Small intestine (tissue), 7 donors: ENCODE measurements at regions not wholly inside any gene's neighbourhood (a gene's known extent, or its start where the extent isn't known, plus 50 kb on each side); places are given as distances from the start of the nearest gene placed in this dataset.

Source experiments
- DNase-seq, 2 donors: peaks; one replicate each; pipeline versions ENCODE4 v3.0.0 to v3.0.0-alpha.2; 2013
- FAIRE-seq: peaks from 2 replicates; lab custom pipeline; 2012; peaks lifted over from hg19 to GRCh38; lab: Jason Lieb, UNC
- H3K27ac ChIP-seq, 3 donors: one replicate each; pipeline ENCODE4 v1.5.1; 2013; ENCODE audit warnings: low read length in 2 of 3, mild to moderate bottlenecking in 2 of 3, control low read depth in 1 of 3, inconsistent platforms in 1 of 3, low read depth in 1 of 3, moderate library complexity in 1 of 3
- H3K27me3 ChIP-seq, 3 donors: one replicate each; pipeline ENCODE4 v1.6.1; 2013; ENCODE audit warnings: low read length in 3 of 3, inconsistent platforms in 1 of 3; ENCODE audit not compliant: control insufficient read depth in 3 of 3, insufficient read depth in 3 of 3
- H3K36me3 ChIP-seq, 3 donors: one replicate each; pipeline ENCODE4 v1.6.1; 2013; ENCODE audit warnings: low read length in 3 of 3, inconsistent platforms in 1 of 3, low read depth in 1 of 3, mild to moderate bottlenecking in 1 of 3, moderate library complexity in 1 of 3; ENCODE audit not compliant: control insufficient read depth in 3 of 3, insufficient read depth in 2 of 3
- H3K4me1 ChIP-seq, 3 donors: one replicate each; pipeline ENCODE4 v1.6.1; 2013; ENCODE audit warnings: low read length in 2 of 3, inconsistent platforms in 1 of 3, low read depth in 1 of 3, mild to moderate bottlenecking in 1 of 3, moderate library complexity in 1 of 3; ENCODE audit not compliant: control insufficient read depth in 3 of 3, insufficient read depth in 2 of 3
- H3K4me3 ChIP-seq, 3 donors: one replicate each; pipeline ENCODE4 v1.5.1; 2013; ENCODE audit warnings: low read length in 3 of 3, control low read depth in 1 of 3, inconsistent platforms in 1 of 3, low read depth in 1 of 3, mild to moderate bottlenecking in 1 of 3, moderate library complexity in 1 of 3
- H3K9me3 ChIP-seq, 2 donors: one replicate each; pipeline ENCODE4 v1.6.1; 2013; ENCODE audit warnings: low read depth in 1 of 2, low read length in 1 of 2; ENCODE audit not compliant: control insufficient read depth in 2 of 2, insufficient read depth in 1 of 2
- WGBS, 3 donors: extraction: QIAGEN DNeasy Blood & Tissue Kit; methylation state at CpG; one replicate each; pipeline ENCODE4 v1.1.7; 2013; 5-methylcytosine and 5-hydroxymethylcytosine counted together
- donor health status: healthy with polysubstance abuse.
- donor health status: control.
- donor health status: control.
- donor health status: Bipolar disorder and iron deficiency.
- donor health status: healthy.

DNA sequence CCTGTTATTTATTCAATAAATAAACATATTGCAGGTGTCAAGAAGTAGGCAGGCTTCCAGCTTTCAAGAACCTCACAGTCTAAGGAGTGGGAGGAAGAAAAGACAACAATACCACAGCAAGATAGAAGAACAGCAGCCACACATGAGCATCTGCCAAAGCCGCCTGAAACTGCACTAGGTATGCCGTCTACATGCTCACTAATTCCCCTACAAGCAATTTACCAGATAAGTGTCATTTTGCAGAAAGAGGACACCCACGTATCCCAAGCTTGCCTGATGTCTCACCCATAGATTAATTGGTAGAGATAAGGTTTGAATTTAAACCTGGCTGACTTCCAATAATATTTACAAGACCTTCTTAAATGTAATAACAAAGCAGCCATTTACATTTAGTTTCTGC is 439.4 kb upstream of the CPEB2 start:
- Histone ChIP-seq H3K4me3 (no peak overlapping the region), H3K27ac (no peak overlapping the region), H3K4me1 (no peaks in the 10 kb centered on the region), H3K9me3 (no peaks in the 10 kb centered on the region), H3K27me3 (no peaks in the 10 kb centered on the region), H3K36me3 (no peaks in the 10 kb centered on the region)
- 52 to 65% (median 57%) methylated on average over 3 of the region's 3 CpGs for WGBS, 3 donors
- DNase-seq = no peak
- no peak for FAIRE-seq

DNA sequence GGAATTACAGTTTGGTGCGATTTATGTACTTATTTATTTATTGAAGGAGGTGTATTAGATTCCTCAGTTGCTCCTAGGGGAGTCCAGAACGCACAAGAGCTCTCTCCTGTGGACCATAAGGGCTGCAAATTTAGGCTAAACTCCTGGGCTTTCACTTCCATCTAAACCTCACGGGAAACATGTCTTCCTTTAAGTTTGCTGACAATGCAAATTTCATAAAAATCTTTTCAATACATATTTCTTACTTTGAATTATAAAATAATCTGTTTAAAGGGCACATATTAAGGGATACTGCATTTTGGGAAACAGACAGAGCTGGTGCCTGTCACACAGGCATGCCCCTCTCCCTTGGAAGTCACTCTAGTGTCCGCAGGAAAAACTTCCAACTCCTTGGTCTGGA is 438.0 kb upstream of the CPEB2 start:
- Histone ChIP-seq H3K27ac (no peak overlapping the region), H3K4me3 (no peak overlapping the region), H3K36me3 (no peaks in the 10 kb centered on the region), H3K9me3 (no peaks in the 10 kb centered on the region), H3K4me1 (no peaks in the 10 kb centered on the region), H3K27me3 (no peaks in the 10 kb centered on the region)
- no peak for FAIRE-seq
- DNase-seq = no peak
- 69 to 79% (median 74%) methylated on average over 4 of the region's 4 CpGs for WGBS, 3 donors

DNA sequence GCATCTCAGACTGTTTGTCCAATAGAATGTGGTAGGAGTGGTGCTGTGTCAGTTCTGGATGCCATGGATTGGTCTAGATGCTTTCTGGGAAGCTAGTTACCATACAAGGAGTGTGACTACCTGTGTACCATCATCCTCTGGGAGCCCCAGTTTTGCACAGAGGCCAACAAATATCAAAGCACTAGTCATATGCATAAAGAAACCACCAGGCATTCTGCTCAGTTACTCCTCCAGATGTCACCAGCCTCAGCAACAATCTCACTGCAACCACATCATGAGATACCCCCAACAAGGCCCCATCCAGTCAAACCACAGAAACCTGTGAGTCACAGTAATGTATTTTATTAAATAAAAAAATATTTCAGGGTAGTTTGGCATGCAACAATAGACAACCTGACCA is 435.8 kb upstream of the CPEB2 start:
- no peaks in the 10 kb centered on the region for H3K9me3 ChIP-seq
- FAIRE-seq (no peak), DNase-seq (no peak)
- H3K27me3 ChIP-seq = no peaks in the 10 kb centered on the region
- no peaks in the 10 kb centered on the region for H3K4me1 ChIP-seq
- no peaks in the 10 kb centered on the region for H3K36me3 ChIP-seq
- no peak overlapping the region for H3K27ac ChIP-seq
- H3K4me3 ChIP-seq = no peak overlapping the region

DNA sequence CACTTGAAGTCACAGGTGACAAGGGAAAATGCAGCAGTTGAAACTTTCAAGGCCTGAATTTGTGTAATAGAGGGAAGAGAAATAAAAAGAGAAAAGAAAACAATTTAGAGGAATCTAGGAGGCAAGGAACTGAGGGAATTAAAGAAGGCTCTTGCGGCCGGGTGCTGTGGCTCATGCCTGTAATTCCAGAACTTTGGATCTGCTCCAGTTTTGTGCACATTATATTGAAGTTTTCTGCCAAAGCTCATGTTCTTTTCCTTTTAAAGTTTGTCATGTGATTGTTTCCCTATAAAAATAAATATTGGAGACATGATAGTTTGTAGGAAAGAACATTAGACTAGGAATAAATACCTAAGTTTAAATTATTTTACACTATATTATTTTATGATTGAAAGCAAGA is 433.9 kb upstream of the CPEB2 start:
- H3K36me3 ChIP-seq = no peaks in the 10 kb centered on the region
- no peak overlapping the region for H3K4me3 ChIP-seq
- no peaks in the 10 kb centered on the region for H3K27me3 ChIP-seq
- WGBS, 3 donors = 54 to 83% (median 55%) methylated on average over 2 of the region's 2 CpGs
- H3K9me3 ChIP-seq = no peaks in the 10 kb centered on the region
- DNase-seq (no peak), FAIRE-seq (no peak)
- no peak overlapping the region for H3K27ac ChIP-seq
- H3K4me1 ChIP-seq = no peaks in the 10 kb centered on the region

DNA sequence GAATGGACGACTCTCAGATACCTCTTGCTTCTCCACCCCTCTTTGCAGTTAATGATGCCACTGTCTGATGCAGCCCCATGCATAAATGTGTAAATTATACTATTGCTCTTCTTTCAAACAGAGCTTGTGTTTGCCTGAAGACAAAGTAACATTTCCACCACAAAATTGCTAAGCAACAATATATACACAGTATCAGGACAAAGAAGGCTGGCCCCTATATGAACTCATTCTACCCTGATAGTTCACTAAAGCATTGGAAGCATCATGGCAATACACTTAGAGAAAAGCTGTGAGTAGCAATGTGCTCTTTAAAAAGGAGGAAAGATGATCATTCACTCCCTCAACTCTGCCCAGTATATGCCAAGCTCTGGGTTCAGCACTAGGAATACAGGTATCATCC is 427.0 kb upstream of the CPEB2 start:
- no peaks in the 10 kb centered on the region for H3K27me3 ChIP-seq
- no peaks in the 10 kb centered on the region for H3K36me3 ChIP-seq
- no peak overlapping the region for H3K4me3 ChIP-seq
- H3K9me3 ChIP-seq = no peaks in the 10 kb centered on the region
- H3K27ac ChIP-seq = no peak overlapping the region
- DNase-seq (no peak), FAIRE-seq (no peak)
- 63 to 69% (median 67%) methylated on average over 1 of the region's 1 CpG for WGBS, 3 donors
- H3K4me1 ChIP-seq = no peaks in the 10 kb centered on the region

DNA sequence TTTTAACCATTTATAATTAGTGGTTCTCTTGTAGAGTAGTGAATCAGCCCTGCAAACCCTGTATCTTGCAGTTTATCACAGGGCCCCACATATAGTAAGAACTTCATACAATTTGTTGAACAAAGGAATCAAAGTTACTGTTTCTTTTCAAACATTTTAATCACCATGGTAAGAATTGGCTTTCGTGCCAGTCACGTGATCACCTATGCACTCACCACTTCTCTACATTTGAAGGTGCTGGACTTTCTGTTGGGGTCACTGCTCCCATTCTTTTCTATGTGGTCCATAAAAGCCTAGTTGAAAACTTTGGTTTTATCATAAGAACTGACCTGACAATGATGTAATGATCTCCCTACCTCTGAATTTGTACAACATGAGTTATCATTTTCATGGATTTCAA is 426.4 kb upstream of the CPEB2 start:
- no peaks in the 10 kb centered on the region for H3K4me1 ChIP-seq
- 49 to 80% (median 73%) methylated on average over 2 of the region's 2 CpGs for WGBS, 3 donors
- no peaks in the 10 kb centered on the region for H3K27me3 ChIP-seq
- DNase-seq (no peak), FAIRE-seq (no peak)
- H3K9me3 ChIP-seq = no peaks in the 10 kb centered on the region
- no peak overlapping the region for H3K4me3 ChIP-seq
- no peaks in the 10 kb centered on the region for H3K36me3 ChIP-seq
- H3K27ac ChIP-seq = no peak overlapping the region

DNA sequence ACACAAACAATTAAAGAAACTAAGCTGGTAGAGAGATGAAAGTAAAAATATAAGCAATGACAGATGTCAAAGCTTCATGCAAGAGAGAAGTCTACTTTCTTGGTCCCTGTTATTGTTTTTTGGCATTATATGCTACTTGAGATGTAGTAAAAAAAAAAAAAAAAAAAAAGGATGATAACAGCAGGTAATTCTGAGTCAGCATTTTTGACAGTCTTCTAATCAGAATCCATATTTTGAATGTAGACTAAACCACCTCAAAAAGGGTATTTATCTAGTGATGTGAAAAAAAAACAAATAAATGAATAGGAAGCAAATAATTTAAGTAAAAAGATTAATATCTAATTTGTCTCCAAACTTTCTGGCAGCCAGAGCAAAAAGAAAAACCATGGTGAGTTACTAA is 422.2 kb upstream of the CPEB2 start:
- FAIRE-seq = no peak
- Histone ChIP-seq H3K27me3 (peaks cover 0 to 2% (median 0%) of the 10 kb centered on the region in 3 donors), H3K4me1 (no peaks in the 10 kb centered on the region)

DNA sequence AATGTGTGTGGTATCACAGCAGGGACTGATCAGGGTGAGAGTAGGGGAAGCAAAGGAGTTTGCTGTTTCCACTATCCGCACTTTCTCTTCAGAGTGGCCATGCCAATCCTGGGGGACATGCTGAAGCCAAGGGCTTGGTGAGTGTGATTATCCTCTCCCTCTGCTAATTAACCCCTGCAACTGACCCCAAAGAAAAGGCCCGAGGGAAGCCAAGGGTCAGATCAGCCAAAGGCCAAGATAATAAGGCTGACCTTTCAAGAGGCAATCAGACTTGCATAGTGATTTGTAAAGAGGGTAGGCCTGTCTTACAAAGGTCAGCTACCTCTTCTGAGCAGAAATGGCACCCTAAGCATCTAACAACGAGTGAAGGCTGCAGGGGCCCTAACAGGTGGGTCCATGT is 420.5 kb upstream of the CPEB2 start:
- 0 to 20% (median 13%) methylated on average over 3 of the region's 3 CpGs for WGBS, 3 donors
- FAIRE-seq = no peak

More for the DNA sequence above, 422.2 kb upstream of the CPEB2 start:
- Histone ChIP-seq H3K36me3 (no peaks in the 10 kb centered on the region), H3K9me3 (no peaks in the 10 kb centered on the region), H3K27ac (no peak overlapping the region), H3K4me3 (no peak overlapping the region)
- no peak for DNase-seq

DNA sequence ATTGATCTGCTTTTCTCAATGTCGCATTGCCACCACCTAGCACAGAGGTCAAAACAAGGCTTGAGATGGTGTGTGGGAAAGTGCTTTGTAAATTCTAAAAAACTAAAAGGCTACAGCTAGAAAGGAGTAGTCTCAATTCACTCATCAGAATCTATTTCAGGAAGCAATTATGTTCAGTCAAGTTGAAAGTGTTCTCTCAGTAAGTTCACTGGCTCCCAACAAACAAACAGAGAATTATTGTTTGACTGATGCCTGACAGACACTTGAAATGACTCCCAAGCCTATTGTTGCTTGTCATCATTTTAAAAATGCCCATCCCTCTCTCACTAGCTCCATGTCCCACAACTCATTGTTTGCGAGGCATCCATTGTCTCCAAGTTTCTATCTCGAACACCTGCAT is 419.6 kb upstream of the CPEB2 start:
- Histone ChIP-seq H3K36me3 (no peaks in the 10 kb centered on the region), H3K4me3 (no peak overlapping the region), H3K4me1 (no peaks in the 10 kb centered on the region), H3K27me3 (peaks cover 0 to 2% (median 0%) of the 10 kb centered on the region in 3 donors), H3K9me3 (no peaks in the 10 kb centered on the region), H3K27ac (no peak overlapping the region)
- no peak for FAIRE-seq
- no peak for DNase-seq
- 94 to 95% (median 95%) methylated on average over 3 of the region's 3 CpGs for WGBS, 3 donors

More for the DNA sequence above, 420.5 kb upstream of the CPEB2 start:
- Histone ChIP-seq H3K36me3 (no peaks in the 10 kb centered on the region), H3K9me3 (no peaks in the 10 kb centered on the region), H3K27me3 (peaks cover 0 to 2% (median 0%) of the 10 kb centered on the region in 3 donors), H3K27ac (no peak overlapping the region), H3K4me3 (no peak overlapping the region), H3K4me1 (no peaks in the 10 kb centered on the region)
- DNase-seq = no peak
